Astrocyte (in vitro differentiated cells and primary cell): ENCODE measurements at regions not wholly inside any gene's neighbourhood (a gene's known extent, or its start where the extent isn't known, plus 50 kb on each side); places are given as distances from the start of the nearest gene placed in this dataset.

Source experiments
- DNase-seq: peaks from one replicate; pipeline ENCODE4 v3.0.0-alpha.2; 2010; ENCODE audit warnings: low read depth
- FAIRE-seq: peaks from 2 replicates; lab custom pipeline; 2011; peaks lifted over from hg19 to GRCh38; lab: Jason Lieb, UNC
- H2AFZ ChIP-seq: 2 replicates; pipeline ENCODE4 v1.6.0; 2012; ENCODE audit warnings: low read depth, low read length, inconsistent platforms
- H3K27ac ChIP-seq: 2 replicates; pipeline ENCODE4 v1.5.1; 2011; ENCODE audit warnings: low read depth, low read length, inconsistent platforms
- H3K27me3 ChIP-seq: 2 replicates; pipeline ENCODE4 v1.6.0; 2011; ENCODE audit warnings: low read length, inconsistent platforms; ENCODE audit not compliant: insufficient read depth
- H3K36me3 ChIP-seq: 2 replicates; pipeline ENCODE4 v1.5.1; 2011; ENCODE audit warnings: low read length, inconsistent platforms; ENCODE audit not compliant: insufficient read depth
- H3K4me1 ChIP-seq: 2 replicates; pipeline ENCODE4 v1.5.1; 2011; ENCODE audit warnings: low read length, inconsistent platforms; ENCODE audit not compliant: insufficient read depth
- H3K4me2 ChIP-seq: 2 replicates; pipeline ENCODE4 v1.6.0; 2012; ENCODE audit warnings: low read length, inconsistent platforms
- H3K4me3 ChIP-seq: 2 replicates; pipeline ENCODE4 v1.5.1; 2011; ENCODE audit warnings: low read depth, mild to moderate bottlenecking, low read length, inconsistent platforms; ENCODE audit not compliant: insufficient read depth
- H3K79me2 ChIP-seq: 2 replicates; pipeline ENCODE4 v1.6.0; 2012; ENCODE audit warnings: mild to moderate bottlenecking, low read length, inconsistent platforms; ENCODE audit not compliant: insufficient read depth
- H3K9ac ChIP-seq: 2 replicates; pipeline ENCODE4 v1.6.0; 2012; ENCODE audit warnings: mild to moderate bottlenecking, low read length, inconsistent platforms
- H3K9me3 ChIP-seq: 2 replicates; pipeline ENCODE4 v1.5.1; 2012; ENCODE audit warnings: low read depth, mild to moderate bottlenecking, low read length, inconsistent platforms; ENCODE audit not compliant: insufficient read depth
- H4K20me1 ChIP-seq: 2 replicates; pipeline ENCODE4 v1.6.0; 2012; ENCODE audit warnings: low read length, inconsistent platforms; ENCODE audit not compliant: insufficient read depth
- H3K27ac Mint-ChIP-seq: one replicate; pipeline ENCODE4 v1.8.0; 2021; ENCODE audit warnings: mild to moderate bottlenecking, mixed read lengths; ENCODE audit not compliant: unreplicated experiment
- H3K27me3 Mint-ChIP-seq: one replicate; pipeline ENCODE4 v1.8.0; 2021; ENCODE audit warnings: low read depth, mixed read lengths; ENCODE audit not compliant: unreplicated experiment
- H3K36me3 Mint-ChIP-seq: one replicate; pipeline ENCODE4 v1.8.0; 2021; ENCODE audit warnings: low read depth, mixed read lengths; ENCODE audit not compliant: unreplicated experiment
- H3K4me1 Mint-ChIP-seq: one replicate; pipeline ENCODE4 v1.8.0; 2021; ENCODE audit warnings: low read depth, mixed read lengths; ENCODE audit not compliant: unreplicated experiment
- H3K4me3 Mint-ChIP-seq: one replicate; pipeline ENCODE4 v1.8.0; 2021; ENCODE audit warnings: mild to moderate bottlenecking, moderate library complexity, mixed read lengths; ENCODE audit not compliant: unreplicated experiment
- H3K9me3 Mint-ChIP-seq: one replicate; pipeline ENCODE4 v1.8.0; 2021; ENCODE audit warnings: mild to moderate bottlenecking, mixed read lengths; ENCODE audit not compliant: unreplicated experiment
- CTCF ChIP-seq: IDR thresholded peaks from 2 replicates; pipeline ENCODE4 v1.5.1; 2011; ENCODE audit warnings: low read depth, mild to moderate bottlenecking, inconsistent platforms, low read length, moderate library complexity; ENCODE audit not compliant: insufficient read depth
- EZH2 ChIP-seq: IDR thresholded peaks from 2 replicates; pipeline ENCODE4 v1.6.1; 2012; ENCODE audit warnings: mild to moderate bottlenecking, low read length, inconsistent platforms; ENCODE audit not compliant: insufficient read depth

- no peak overlapping the region for H3K9ac ChIP-seq
Observed at GRCh38 chr12:73341559-73342247, 1069.5 kb downstream of the TRHDE start.

GRCh38 chr12:73342733-73343132, 1070.6 kb downstream of the TRHDE start:
- no peak for TF ChIP-seq EZH2
- TF ChIP-seq CTCF: no peak
- FAIRE-seq (no peak), DNase-seq (no peak)
- Mint-ChIP-seq H3K27me3 (no peaks in the 10 kb centered on the region), H3K4me1 (no peaks in the 10 kb centered on the region), H3K36me3 (no peaks in the 10 kb centered on the region), H3K27ac (no peak overlapping the region), H3K4me3 (no peak overlapping the region), H3K9me3 (peaks cover 2% of the 10 kb centered on the region)
- no peaks in the 10 kb centered on the region for H3K79me2 ChIP-seq
- H2AFZ ChIP-seq: no peak overlapping the region
- H3K4me3 ChIP-seq: no peak overlapping the region
- H3K27me3 ChIP-seq: no peaks in the 10 kb centered on the region
- H4K20me1 ChIP-seq: no peaks in the 10 kb centered on the region
- no peaks in the 10 kb centered on the region for H3K36me3 ChIP-seq
- no peak overlapping the region for H3K9ac ChIP-seq
- no peaks in the 10 kb centered on the region for H3K9me3 ChIP-seq
- no peak overlapping the region for H3K27ac ChIP-seq
- H3K4me1 ChIP-seq: no peaks in the 10 kb centered on the region
- no peak overlapping the region for H3K4me2 ChIP-seq

More at GRCh38 chr12:73341559-73342247, 1069.5 kb downstream of the TRHDE start:
- DNase-seq (no peak), FAIRE-seq (no peak)
- no peaks in the 10 kb centered on the region for H3K9me3 ChIP-seq
- H2AFZ ChIP-seq: no peak overlapping the region
- H3K4me3 ChIP-seq: no peak overlapping the region
- H3K4me1 ChIP-seq: no peaks in the 10 kb centered on the region
- H3K79me2 ChIP-seq: no peaks in the 10 kb centered on the region
- Mint-ChIP-seq H3K4me3 (no peak overlapping the region), H3K27me3 (no peaks in the 10 kb centered on the region), H3K27ac (no peak overlapping the region), H3K36me3 (no peaks in the 10 kb centered on the region), H3K4me1 (no peaks in the 10 kb centered on the region), H3K9me3 (peaks cover 2% of the 10 kb centered on the region)
- H3K27ac ChIP-seq: no peak overlapping the region
- H3K27me3 ChIP-seq: no peaks in the 10 kb centered on the region
- no peak overlapping the region for H3K4me2 ChIP-seq
- no peak for TF ChIP-seq CTCF
- no peak for TF ChIP-seq EZH2
- H4K20me1 ChIP-seq: no peaks in the 10 kb centered on the region
- no peaks in the 10 kb centered on the region for H3K36me3 ChIP-seq

- Mint-ChIP-seq H3K4me1 (no peaks in the 10 kb centered on the region), H3K36me3 (no peaks in the 10 kb centered on the region), H3K27ac (no peak overlapping the region), H3K9me3 (peaks cover 4% of the 10 kb centered on the region), H3K27me3 (no peaks in the 10 kb centered on the region), H3K4me3 (no peak overlapping the region)
- DNase-seq (no peak), FAIRE-seq (no peak)
- Histone ChIP-seq H3K79me2 (no peaks in the 10 kb centered on the region), H3K27ac (no peak overlapping the region), H3K4me2 (no peak overlapping the region), H3K36me3 (no peaks in the 10 kb centered on the region), H3K27me3 (no peaks in the 10 kb centered on the region), H3K4me3 (no peak overlapping the region), H2AFZ (no peak overlapping the region), H3K9me3 (peaks cover 2% of the 10 kb centered on the region), H3K4me1 (no peaks in the 10 kb centered on the region), H3K9ac (no peak overlapping the region), H4K20me1 (no peaks in the 10 kb centered on the region)
- TF ChIP-seq CTCF: no peak
- TF ChIP-seq EZH2: no peak
Observed at GRCh38 chr12:73352826-73353225, 1080.7 kb downstream of the TRHDE start.
